KBM-7 (cell line): ENCODE measurements at regions not wholly inside any gene's neighbourhood (a gene's known extent, or its start where the extent isn't known, plus 50 kb on each side); places are given as distances from the start of the nearest gene placed in this dataset.
"Not testable (repeated sequence)": the region's sequence is repeated elsewhere in the genome, so short reads cannot be mapped to it uniquely, and the experiment has no call there.

Experiments used
- DNase-seq: peaks from one replicate; pipeline ENCODE4 v3.0.0-alpha.2; 2015
- in situ Hi-C: fragments of 300-500 bp; cut with MboI; formaldehyde crosslinking; loops from 2 replicates; pipeline ENCODE4 v1.14.3; 2020; ENCODE audit warnings: low sequenced_read_pairs, low pct_unique_long_range_greater_than_20kb, mixed read lengths

DNA sequence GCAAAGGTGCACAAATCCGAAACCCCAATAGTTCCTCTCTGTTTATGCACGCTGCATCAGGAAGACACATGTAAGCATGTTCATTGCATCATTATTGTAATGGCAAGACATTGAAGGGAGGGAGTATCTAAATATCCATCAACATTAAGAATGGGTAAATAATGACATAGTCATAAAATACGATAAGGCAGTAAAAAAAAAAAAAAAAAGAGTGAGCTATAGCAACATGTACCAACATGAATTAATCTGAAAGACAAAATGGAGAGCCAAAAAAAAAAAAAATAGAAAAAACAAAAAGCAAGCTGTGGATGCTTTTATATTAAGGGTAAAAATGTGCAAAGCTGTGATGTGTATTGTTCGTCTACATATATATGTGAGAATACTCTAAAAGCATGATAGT, 70.2 kb upstream of the ABLIM1 start:
- in situ Hi-C loops = no loop called here
- no peak for DNase-seq

DNA sequence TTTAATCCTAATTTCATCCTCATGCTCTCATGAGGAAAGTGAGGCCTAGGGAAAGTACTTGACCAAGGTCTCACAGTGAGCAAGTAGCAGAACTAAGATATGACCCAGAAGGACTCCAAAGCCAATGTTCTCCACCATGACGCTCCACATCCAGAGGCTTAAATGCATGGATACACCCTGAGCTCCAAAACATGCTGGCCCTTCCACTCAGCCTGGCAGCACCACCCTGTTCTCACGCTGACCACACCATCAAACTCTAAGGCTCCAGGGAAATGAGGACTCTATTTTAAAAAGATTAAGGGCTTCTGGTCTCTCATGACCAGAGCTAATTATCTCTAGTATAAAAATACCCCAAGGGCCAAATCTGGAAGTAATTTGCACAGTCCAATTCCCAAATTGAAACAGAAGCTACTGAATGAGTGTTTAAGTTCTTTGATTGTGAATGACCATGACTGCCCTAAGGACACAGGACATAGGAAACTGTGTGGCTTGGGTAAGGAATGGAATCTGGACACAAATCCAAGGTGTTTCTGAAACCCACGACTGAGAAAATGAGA, 71.1 kb upstream of the ABLIM1 start:
- in situ Hi-C loops = no loop called here
- DNase-seq = no peak

DNA sequence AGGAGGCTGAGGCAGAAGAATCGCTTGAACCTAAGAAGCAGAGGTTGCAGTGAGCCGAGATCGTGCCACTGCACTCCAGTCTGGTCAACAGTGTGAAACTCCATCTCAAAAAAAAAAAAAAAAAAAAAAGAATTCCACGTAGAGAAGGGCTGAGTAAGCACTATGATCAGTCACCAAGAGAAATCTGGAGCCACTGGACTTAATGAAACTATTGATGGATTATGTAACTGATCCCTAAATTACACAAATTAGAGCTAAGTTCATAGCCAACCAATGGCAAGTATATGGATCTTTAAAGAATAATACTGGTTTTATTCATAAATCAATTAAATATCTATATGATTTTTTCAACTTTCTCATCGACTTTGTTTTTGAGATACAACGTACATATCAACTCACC, 72.2 kb upstream of the ABLIM1 start:
- in situ Hi-C loops = no loop called here

DNA sequence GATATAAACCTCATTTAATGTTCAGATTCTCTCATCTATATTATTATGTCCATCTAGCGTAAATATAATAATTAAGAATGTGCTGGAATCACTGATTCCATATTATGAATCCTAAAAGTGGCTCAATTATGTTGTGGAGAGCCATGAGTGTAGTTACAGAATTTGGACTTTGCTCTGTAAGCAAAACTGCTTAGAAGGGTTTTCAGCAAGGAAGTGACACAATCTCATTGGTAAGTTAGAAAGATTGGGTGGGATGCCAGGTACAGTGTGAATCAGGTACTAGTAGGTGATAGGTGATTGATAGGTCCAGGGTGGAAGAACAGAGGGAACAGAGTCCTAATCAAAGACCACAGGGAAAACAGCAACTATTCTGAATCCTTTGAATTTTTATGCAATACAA, 74.9 kb upstream of the ABLIM1 start:
- no peak for DNase-seq
- in situ Hi-C loops = no loop called here

More for the DNA sequence above, 72.2 kb upstream of the ABLIM1 start:
- DNase-seq = no peak

- in situ Hi-C loops = no loop called here
- DNase-seq = no peak
These were observed 77.9 kb upstream of the ABLIM1 start for GRCh38 chr10:114735946-114736345.

- DNase-seq = no peak
- in situ Hi-C loops = no loop called here
These were observed 77.9 kb upstream of the FHIP2A start for GRCh38 chr10:114743521-114744231.

GRCh38 chr10:114746531-114746930, 75.0 kb upstream of the FHIP2A start:
- in situ Hi-C loops = no loop called here

GRCh38 chr10:114748241-114748640, 73.3 kb upstream of the FHIP2A start:
- no peak for DNase-seq
- in situ Hi-C loops = no loop called here

More at GRCh38 chr10:114746531-114746930, 75.0 kb upstream of the FHIP2A start:
- DNase-seq = no peak

- in situ Hi-C loops = no loop called here
These were observed 72.6 kb upstream of the FHIP2A start for GRCh38 chr10:114749014-114749413.

DNA sequence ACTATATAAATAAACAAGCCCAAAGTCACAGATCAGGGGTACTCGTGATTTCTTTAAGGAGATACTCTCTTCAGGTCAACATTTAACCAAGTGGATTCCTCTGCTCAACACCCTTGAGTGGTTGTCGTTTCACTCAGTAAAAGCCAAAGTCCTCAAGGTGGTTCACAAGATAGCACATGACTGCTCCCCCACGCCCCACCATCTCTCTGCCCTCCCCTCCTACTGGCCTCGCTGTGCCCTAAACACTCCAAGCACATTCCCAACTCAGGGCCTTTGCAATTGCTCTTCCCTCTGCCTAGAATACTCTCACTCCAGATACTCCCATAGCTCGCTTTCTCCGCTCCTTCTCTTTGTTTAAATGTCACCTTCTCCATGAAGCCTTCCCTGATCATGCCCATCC, 72.1 kb upstream of the FHIP2A start:
- DNase-seq = no peak

More at GRCh38 chr10:114749014-114749413, 72.6 kb upstream of the FHIP2A start:
- DNase-seq = no peak

GRCh38 chr10:114751856-114752255, 69.7 kb upstream of the FHIP2A start:
- no peak for DNase-seq
- in situ Hi-C loops = no loop called here

More for the DNA sequence above, 72.1 kb upstream of the FHIP2A start:
- in situ Hi-C loops = no loop called here

DNA sequence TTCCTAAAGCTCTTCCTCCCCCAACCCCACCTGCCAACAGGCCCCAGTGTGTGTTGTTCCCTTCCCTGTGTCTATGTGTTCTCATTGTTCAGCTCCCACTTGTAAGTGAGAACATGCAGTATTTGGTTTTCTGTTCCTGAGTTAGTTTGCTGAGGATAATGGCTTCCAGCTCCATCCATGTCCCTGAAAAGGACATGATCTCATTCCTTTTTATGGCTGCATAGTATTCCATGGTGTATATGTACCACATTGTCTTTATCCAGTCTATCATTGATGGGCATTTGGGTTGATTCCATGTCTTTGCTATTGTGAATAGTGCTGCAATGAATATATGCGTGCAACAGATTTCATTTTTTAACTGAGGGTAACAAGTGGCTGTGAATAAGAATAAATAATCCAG, 69.0 kb upstream of the FHIP2A start:
- in situ Hi-C loops, DNase-seq: not testable (repeated sequence)

- no peak for DNase-seq
- in situ Hi-C loops = no loop called here
These were observed 68.5 kb upstream of the FHIP2A start for GRCh38 chr10:114753126-114753525.

DNA sequence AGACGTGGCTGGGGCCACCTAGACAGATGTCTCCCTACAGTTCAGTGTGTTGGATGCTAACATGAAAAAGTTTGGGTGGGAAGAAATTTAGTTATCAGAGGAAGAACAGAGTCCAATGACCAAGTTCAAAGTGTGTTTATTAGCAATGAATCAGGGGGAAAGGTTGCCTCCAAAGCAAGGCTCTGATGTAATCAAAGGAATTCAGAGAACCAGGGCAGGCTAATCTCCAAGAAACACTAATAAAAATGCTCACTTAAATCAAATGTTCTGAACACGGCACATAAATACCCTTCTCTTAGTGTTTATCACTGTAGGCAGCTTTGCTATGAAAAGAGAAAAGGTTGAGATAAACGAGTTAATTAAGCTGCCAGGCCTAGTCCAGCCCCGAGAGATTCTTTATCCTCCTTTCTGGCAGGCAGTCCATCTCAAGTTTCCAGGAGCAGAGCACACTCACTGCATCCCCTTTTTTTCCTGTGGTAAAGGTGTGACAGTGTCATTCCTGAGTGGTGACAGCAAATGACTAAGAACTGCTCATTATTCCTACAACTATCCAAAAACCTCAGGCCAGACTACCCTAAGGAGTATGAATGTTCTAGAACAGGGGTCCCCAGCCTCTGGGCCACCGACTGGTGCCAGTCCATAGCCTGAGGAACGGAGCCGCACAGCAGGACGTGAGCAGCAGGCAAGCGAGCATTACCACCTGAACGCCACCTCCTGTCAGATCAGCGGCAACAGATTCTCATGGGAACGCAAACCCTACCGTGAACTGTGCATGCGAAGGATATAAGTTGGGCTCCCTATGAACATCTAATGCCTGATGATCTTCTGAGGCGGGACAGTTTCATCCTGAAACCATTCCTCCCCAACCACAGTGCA, 66.9 kb upstream of the FHIP2A start:
- DNase-seq = no peak
- in situ Hi-C loops = no loop called here

GRCh38 chr10:114755537-114755936, 66.0 kb upstream of the FHIP2A start:
- in situ Hi-C loops = no loop called here
- no peak for DNase-seq

DNA sequence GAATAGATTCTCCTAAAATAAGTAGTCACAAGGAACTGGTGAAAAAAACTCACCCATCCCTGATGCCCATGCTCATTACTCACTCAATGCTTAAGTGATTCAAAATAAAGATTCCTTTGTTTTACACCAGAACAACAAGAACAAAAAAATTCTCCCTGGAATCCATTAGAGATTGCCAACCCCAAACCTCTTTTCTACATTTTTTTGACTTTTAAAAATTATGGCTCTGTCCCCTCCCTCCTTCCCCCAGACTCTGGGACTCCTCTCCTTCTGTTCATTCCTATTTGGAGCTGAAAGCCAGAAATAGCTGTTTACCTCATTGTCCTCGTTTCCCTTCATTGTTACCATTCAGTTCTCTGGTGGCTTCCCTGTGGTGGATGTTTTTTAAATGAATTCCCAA, 63.2 kb upstream of the FHIP2A start:
- in situ Hi-C loops = no loop called here
- no peak for DNase-seq

DNA sequence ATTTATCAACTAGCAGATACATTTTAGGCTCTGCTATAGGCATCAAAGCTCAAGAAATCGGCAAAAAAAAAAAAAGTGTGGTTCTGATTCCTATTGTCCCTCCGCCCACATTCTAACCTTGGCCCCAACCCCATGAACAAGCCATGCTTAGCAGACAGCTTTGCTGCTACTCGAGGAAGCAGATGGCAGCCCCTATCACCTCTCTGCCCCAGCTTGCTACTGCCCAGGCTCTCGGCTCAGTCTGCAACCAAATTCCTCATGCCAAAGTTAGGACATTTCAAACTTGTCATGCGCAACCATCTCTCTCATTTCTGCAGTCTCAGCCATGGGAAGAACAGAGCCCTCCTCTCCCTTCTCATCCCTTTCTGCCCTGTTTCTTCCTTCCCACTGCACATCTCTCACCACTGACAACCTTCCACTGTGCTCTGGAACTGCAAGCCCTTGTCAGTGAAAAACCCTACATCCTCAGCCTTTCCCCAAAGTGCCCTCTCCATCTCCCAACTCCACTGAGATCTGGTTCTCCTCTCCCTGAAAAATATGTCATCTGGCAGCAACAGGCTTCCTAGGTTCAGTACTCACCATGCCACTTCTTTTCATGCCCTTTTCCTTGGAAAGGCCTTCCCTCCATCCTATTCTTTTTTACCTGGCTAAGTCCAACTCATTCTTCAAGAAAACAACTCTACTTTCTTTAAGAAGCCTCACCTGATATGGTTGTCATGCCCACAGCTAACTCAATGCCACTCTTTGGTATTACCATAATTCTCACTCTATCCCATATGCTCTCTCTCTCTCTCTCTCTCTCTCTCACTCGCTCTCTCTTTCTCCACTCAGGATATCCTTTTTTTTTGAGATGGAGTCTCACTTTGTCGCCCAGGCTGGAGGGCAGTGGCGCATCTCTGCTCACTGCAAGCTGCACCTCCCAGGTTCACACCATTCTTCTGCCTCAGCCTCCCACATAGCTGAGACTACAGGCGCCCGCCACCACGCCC, 60.1 kb upstream of the FHIP2A start:
- no peak for DNase-seq
- in situ Hi-C loops = no loop called here

DNA sequence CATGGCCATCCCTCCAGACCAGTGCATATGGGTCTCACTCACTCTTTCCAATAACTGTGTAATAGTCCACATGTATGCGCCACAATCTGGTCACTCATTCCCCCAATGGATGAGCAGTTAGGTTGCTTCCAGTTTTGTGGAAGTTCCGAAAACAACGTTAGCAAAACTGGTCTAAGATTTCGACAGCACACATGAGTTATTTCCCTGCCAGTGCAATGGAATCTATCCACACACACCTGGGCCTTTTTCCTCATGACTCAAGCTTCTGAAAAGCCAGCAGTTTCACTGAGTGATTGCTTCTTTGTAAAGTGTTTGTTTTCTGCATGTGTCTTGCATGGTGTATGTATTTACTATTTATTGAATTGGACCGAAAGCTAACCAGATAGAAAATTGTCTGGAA, 58.8 kb upstream of the FHIP2A start:
- DNase-seq = no peak
- in situ Hi-C loops = no loop called here

DNA sequence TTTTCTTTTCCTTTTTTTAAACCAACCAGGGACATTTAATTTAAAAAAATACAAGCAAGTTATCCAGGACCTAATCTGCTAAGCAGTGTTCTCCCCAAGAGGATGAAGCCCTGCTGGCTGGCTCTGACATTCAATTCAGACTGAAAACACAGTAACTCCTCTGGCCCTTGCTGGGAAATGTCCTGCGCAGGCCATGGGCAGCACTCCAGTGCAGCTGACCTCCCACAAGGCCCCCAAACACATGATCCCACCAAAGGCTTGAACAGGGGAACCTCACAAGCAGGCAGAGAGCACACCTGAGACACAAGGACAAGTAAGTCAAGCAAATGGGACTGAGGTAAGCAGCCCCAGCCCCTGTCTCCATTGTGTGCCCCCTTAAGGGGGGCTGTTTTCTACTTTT, 56.9 kb upstream of the FHIP2A start:
- in situ Hi-C loops = no loop called here
- DNase-seq = no peak
